CD14-positive monocyte (primary cell): ENCODE measurements at regions not wholly inside any gene's neighbourhood (a gene's known extent, or its start where the extent isn't known, plus 50 kb on each side); places are given as distances from the start of the nearest gene placed in this dataset.

ENCODE experiments used
- DNase-seq, 3 donors: peaks; one replicate each; pipeline ENCODE4 v3.0.0-alpha.2; 2011 to 2022
- H2AFZ ChIP-seq: 2 replicates; pipeline ENCODE4 v1.6.0; 2012; ENCODE audit warnings: mild to moderate bottlenecking, low read depth, low read length, inconsistent platforms; ENCODE audit not compliant: insufficient read depth, poor library complexity, severe bottlenecking
- H3K27ac ChIP-seq, 2 donors: 1 replicate in 1 of 2; 2 replicates in 1 of 2; pipeline ENCODE4 v1.5.1; 2012 to 2013; ENCODE audit warnings: low read length in 2 of 2, control low read depth in 1 of 2, inconsistent platforms in 1 of 2, low read depth in 1 of 2, mild to moderate bottlenecking in 1 of 2
- H3K27me3 ChIP-seq, 2 donors: one replicate each; pipeline versions ENCODE4 v1.6.0 to v1.6.1; 2011 to 2013; ENCODE audit warnings: low read length in 2 of 2; ENCODE audit not compliant: control insufficient read depth in 2 of 2, insufficient read depth in 2 of 2
- H3K36me3 ChIP-seq, 2 donors: replicated peaks in 1 of 2; 1 replicate in 1 of 2; 2 replicates in 1 of 2; pipeline versions ENCODE4 v1.5.1 to v1.6.1; 2012 to 2013; ENCODE audit warnings: low read length in 2 of 2, control low read depth in 1 of 2, inconsistent platforms in 1 of 2, mild to moderate bottlenecking in 1 of 2; ENCODE audit not compliant: insufficient read depth in 2 of 2, control insufficient read depth in 1 of 2
- H3K4me1 ChIP-seq, 2 donors: 1 replicate in 1 of 2; 2 replicates in 1 of 2; pipeline versions ENCODE4 v1.5.1 to v1.6.1; 2012 to 2013; ENCODE audit warnings: low read length in 2 of 2, control low read depth in 1 of 2, inconsistent platforms in 1 of 2, mild to moderate bottlenecking in 1 of 2, moderate library complexity in 1 of 2; ENCODE audit not compliant: insufficient read depth in 2 of 2, control insufficient read depth in 1 of 2
- H3K4me2 ChIP-seq: replicated peaks from 2 replicates; pipeline ENCODE3; 2012; ENCODE audit warnings: low read length, moderate library complexity, mild to moderate bottlenecking; ENCODE audit not compliant: poor library complexity, severe bottlenecking; ENCODE audit errors: extremely low read depth
- H3K4me3 ChIP-seq, 3 experiments: fragments of 200-600 bp in 1 of 3; sonication (generic) in 1 of 3; replicated peaks in 1 of 3; 1 replicate in 2 of 3; 2 replicates in 1 of 3; pipeline ENCODE4 v1.5.1; 2011 to 2013; ENCODE audit warnings: low read length in 3 of 3, mild to moderate bottlenecking in 3 of 3, control low read depth in 2 of 3, low read depth in 2 of 3, inconsistent platforms in 1 of 3, moderate library complexity in 1 of 3
- H3K79me2 ChIP-seq: 2 replicates; pipeline ENCODE4 v1.6.0; 2012; ENCODE audit warnings: mild to moderate bottlenecking, control low read depth, inconsistent platforms, low read length, moderate library complexity; ENCODE audit not compliant: insufficient read depth
- H3K9ac ChIP-seq: 2 replicates; pipeline ENCODE4 v1.6.0; 2017; ENCODE audit warnings: low read length, mild to moderate bottlenecking; ENCODE audit not compliant: insufficient read depth, poor library complexity, severe bottlenecking
- H3K9me3 ChIP-seq, 2 donors: replicated peaks in 1 of 2; 1 replicate in 1 of 2; 2 replicates in 1 of 2; pipeline versions ENCODE4 v1.5.1 to v1.6.1; 2012 to 2013; ENCODE audit warnings: low read length in 2 of 2, control low read depth in 1 of 2; ENCODE audit not compliant: control insufficient read depth in 1 of 2, insufficient read depth in 1 of 2
- H4K20me1 ChIP-seq: 2 replicates; pipeline ENCODE4 v1.6.0; 2012; ENCODE audit warnings: mild to moderate bottlenecking, low read length, control low read depth, moderate library complexity; ENCODE audit not compliant: insufficient read depth
- H3K27ac Mint-ChIP-seq, 7 donors: one replicate each; pipeline ENCODE4 v1.8.0; 2020; ENCODE audit warnings: mild to moderate bottlenecking in 7 of 7, mixed read lengths in 7 of 7, moderate library complexity in 6 of 7, inconsistent platforms in 2 of 7
- H3K27me3 Mint-ChIP-seq, 3 donors: one replicate each; pipeline ENCODE4 v1.8.0; 2021 to 2022; ENCODE audit warnings: low read depth in 3 of 3, mild to moderate bottlenecking in 3 of 3, mixed read lengths in 3 of 3, moderate library complexity in 3 of 3, inconsistent platforms in 1 of 3
- H3K36me3 Mint-ChIP-seq, 2 donors: one replicate each; pipeline ENCODE4 v1.8.0; 2020; ENCODE audit warnings: mixed read lengths in 2 of 2, inconsistent platforms in 1 of 2, mild to moderate bottlenecking in 1 of 2
- H3K4me1 Mint-ChIP-seq: one replicate; pipeline ENCODE4 v1.8.0; 2020; ENCODE audit warnings: mild to moderate bottlenecking, mixed read lengths
- H3K4me3 Mint-ChIP-seq, 2 donors: one replicate each; pipeline ENCODE4 v1.8.0; 2020; ENCODE audit warnings: mild to moderate bottlenecking in 2 of 2, mixed read lengths in 2 of 2, moderate library complexity in 1 of 2
- H3K9me3 Mint-ChIP-seq, 7 donors: one replicate each; pipeline ENCODE4 v1.8.0; 2020 to 2022; ENCODE audit warnings: mixed read lengths in 7 of 7, mild to moderate bottlenecking in 6 of 7, moderate library complexity in 6 of 7, inconsistent platforms in 2 of 7
- WGBS: methylation state at CpG from one replicate; pipeline ENCODE4 v1.1.5; 2013; ENCODE audit warnings: missing lambda C conversion rate; ENCODE audit not compliant: insufficient coverage; 5-methylcytosine and 5-hydroxymethylcytosine counted together
- intact Hi-C, 2 donors: fragments of 100-400 bp; cut with micrococcal nuclease; formaldehyde crosslinking; loops; one replicate each; pipeline versions ENCODE4 v1.15.0 to v1.15.1; 2023
- TF ChIP-seq, protein P1 (sequence below): fragments of 200-600 bp; IDR thresholded peaks from one replicate; pipeline ENCODE4 v1.8.0; 2022; ENCODE audit warnings: antibody characterized with exemption, mild to moderate bottlenecking

DNA sequence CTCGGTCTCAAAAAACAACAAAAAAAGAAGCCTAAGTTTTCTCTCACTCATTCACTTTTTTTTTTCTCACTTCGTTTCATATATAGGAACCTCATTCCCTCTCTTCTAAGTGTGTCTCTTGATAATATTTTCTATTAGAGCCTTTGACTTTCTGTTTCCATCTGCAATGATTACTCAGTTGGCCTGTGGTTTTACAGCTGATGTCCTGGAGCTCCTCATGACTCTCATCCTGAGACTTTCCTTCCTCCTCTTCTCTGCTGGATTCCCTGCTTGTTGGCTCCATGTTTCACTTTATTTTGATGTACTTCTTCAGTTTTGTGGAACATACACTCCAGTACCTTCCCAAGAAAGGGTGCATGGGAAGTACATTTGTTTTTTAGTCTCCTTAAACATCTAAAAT lies 154.2 kb upstream of the GATA6 start:
- Histone ChIP-seq H3K4me2 (no peak overlapping the region), H3K4me1 (no peaks in the 10 kb centered on the region), H4K20me1 (no peaks in the 10 kb centered on the region), H3K36me3 (no peaks in the 10 kb centered on the region), H3K9ac (no peak overlapping the region), H3K27me3 (no peaks in the 10 kb centered on the region), H3K9me3 (peaks cover 0 to 7% of the 10 kb centered on the region in 2 donors), H3K27ac (no peak overlapping the region), H2AFZ (no peak overlapping the region), H3K4me3 (no peak overlapping the region), H3K79me2 (no peaks in the 10 kb centered on the region)
- Mint-ChIP-seq H3K27ac (no peak overlapping the region), H3K36me3 (no peaks in the 10 kb centered on the region), H3K27me3 (peaks cover 0 to 6% (median 2%) of the 10 kb centered on the region in 3 donors), H3K4me3 (no peak overlapping the region), H3K9me3 (peaks cover 2 to 17% (median 10%) of the 10 kb centered on the region in 7 donors), H3K4me1 (no peaks in the 10 kb centered on the region)
- TF ChIP-seq, protein P1, sequence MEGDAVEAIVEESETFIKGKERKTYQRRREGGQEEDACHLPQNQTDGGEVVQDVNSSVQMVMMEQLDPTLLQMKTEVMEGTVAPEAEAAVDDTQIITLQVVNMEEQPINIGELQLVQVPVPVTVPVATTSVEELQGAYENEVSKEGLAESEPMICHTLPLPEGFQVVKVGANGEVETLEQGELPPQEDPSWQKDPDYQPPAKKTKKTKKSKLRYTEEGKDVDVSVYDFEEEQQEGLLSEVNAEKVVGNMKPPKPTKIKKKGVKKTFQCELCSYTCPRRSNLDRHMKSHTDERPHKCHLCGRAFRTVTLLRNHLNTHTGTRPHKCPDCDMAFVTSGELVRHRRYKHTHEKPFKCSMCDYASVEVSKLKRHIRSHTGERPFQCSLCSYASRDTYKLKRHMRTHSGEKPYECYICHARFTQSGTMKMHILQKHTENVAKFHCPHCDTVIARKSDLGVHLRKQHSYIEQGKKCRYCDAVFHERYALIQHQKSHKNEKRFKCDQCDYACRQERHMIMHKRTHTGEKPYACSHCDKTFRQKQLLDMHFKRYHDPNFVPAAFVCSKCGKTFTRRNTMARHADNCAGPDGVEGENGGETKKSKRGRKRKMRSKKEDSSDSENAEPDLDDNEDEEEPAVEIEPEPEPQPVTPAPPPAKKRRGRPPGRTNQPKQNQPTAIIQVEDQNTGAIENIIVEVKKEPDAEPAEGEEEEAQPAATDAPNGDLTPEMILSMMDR: no peak
- WGBS: no CpG with 5 or more reads among the region's 2 CpGs
- intact Hi-C loops: no loop called here
- DNase-seq: no peak

DNA sequence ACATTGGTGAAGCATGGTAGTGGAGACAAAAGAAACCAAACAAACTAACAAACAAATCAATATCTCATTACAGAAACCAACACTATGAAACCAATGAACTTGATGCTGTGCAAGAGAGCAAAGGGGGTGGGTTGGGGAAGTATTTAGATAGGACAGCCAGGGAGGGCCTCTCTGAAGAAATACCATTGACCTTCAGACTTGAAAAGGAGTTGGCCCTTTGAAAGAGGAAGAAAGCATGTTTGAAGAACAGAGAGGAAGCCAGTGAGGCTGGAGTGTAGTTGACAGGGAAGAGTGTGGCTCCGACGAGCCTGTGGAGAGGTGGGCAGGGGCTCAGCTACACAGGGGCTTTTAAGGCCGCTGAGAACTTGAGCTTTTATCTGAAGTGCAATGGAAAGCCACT lies 151.0 kb upstream of the GATA6 start:
- Histone ChIP-seq H3K4me1 (no peaks in the 10 kb centered on the region), H3K4me2 (no peak overlapping the region), H3K36me3 (no peaks in the 10 kb centered on the region), H3K9ac (no peak overlapping the region), H3K79me2 (no peaks in the 10 kb centered on the region), H4K20me1 (no peaks in the 10 kb centered on the region), H3K9me3 (no peaks in the 10 kb centered on the region), H3K4me3 (no peak overlapping the region), H2AFZ (no peak overlapping the region), H3K27me3 (no peaks in the 10 kb centered on the region), H3K27ac (no peak overlapping the region)
- Mint-ChIP-seq H3K4me1 (no peaks in the 10 kb centered on the region), H3K36me3 (no peaks in the 10 kb centered on the region), H3K27me3 (peaks cover 0 to 3% (median 0%) of the 10 kb centered on the region in 3 donors), H3K9me3 (peaks cover 0 to 13% (median 6%) of the 10 kb centered on the region in 7 donors), H3K27ac (peak overlapping the region in 1 of 7 donors; percentile 22), H3K4me3 (no peak overlapping the region)
- TF ChIP-seq, protein P1: no peak
- DNase-seq: no peak
- WGBS: 36% methylated on average over 3 of the region's 3 CpGs
- intact Hi-C loops: no loop called here
